Loucy (cell line): ENCODE measurements at regions not wholly inside any gene's neighbourhood (a gene's known extent, or its start where the extent isn't known, plus 50 kb on each side); places are given as distances from the start of the nearest gene placed in this dataset.

Experiments used
- EZH2phosphoT487 ChIP-seq: fragments of 200-600 bp; IDR thresholded peaks from 2 replicates; pipeline ENCODE4 v1.6.1; 2018; ENCODE audit warnings: antibody characterized with exemption, mild to moderate bottlenecking, moderate library complexity, borderline replicate concordance
- TF ChIP-seq, protein P1 (sequence below): fragments of 200-600 bp; sonication (generic); conservative IDR thresholded peaks from 2 replicates; pipeline ENCODE4 v1.5.1; 2014; ENCODE audit warnings: mild to moderate bottlenecking, antibody characterized with exemption, low read length

DNA sequence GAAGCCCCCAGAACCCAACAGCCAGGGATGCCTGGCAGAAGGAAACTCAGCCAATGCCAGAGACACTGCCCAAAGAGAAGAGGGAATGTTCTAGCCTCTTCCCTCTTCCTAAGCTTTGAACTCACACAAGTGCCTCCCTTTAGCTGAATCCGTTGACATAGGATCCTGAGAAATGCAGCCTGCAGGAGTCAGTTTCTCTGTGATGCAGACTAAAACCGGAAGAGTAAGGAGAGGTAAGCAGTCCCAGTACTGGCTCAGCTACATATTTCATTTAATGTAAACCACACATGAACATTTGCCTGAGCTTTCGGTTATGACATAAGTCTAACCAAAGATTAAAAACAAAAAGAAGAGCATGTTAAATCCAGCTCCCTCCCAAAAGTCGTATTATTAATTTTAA lies 768.7 kb downstream of the TBL1XR1 start:
- TF ChIP-seq, protein P1, sequence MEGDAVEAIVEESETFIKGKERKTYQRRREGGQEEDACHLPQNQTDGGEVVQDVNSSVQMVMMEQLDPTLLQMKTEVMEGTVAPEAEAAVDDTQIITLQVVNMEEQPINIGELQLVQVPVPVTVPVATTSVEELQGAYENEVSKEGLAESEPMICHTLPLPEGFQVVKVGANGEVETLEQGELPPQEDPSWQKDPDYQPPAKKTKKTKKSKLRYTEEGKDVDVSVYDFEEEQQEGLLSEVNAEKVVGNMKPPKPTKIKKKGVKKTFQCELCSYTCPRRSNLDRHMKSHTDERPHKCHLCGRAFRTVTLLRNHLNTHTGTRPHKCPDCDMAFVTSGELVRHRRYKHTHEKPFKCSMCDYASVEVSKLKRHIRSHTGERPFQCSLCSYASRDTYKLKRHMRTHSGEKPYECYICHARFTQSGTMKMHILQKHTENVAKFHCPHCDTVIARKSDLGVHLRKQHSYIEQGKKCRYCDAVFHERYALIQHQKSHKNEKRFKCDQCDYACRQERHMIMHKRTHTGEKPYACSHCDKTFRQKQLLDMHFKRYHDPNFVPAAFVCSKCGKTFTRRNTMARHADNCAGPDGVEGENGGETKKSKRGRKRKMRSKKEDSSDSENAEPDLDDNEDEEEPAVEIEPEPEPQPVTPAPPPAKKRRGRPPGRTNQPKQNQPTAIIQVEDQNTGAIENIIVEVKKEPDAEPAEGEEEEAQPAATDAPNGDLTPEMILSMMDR, result no peak
- no peak for TF ChIP-seq EZH2phosphoT487
